ENCODE measurements at regions not wholly inside any gene's neighbourhood (a gene's known extent, or its start where the extent isn't known, plus 50 kb on each side); places are given as distances from the start of the nearest gene placed in this dataset.
"Not testable (repeated sequence)": the region's sequence is repeated elsewhere in the genome, so short reads cannot be mapped to it uniquely, and the experiment has no call there.

GRCh38 chr3:161600173-161600572 lies 103.6 kb downstream of the OTOL1 start:
- DNase-seq, result no peak

GRCh38 chr3:161602475-161602874 lies 105.9 kb downstream of the OTOL1 start:
- DNase-seq, result no peak

- no peak for DNase-seq
These were observed 106.3 kb downstream of the OTOL1 start for GRCh38 chr3:161602918-161603317.

GRCh38 chr3:161607056-161607455 lies 110.4 kb downstream of the OTOL1 start:
- no peak for DNase-seq

GRCh38 chr3:161619351-161619750 lies 122.7 kb downstream of the OTOL1 start:
- DNase-seq, result no peak

GRCh38 chr3:161630794-161631193 lies 134.2 kb downstream of the OTOL1 start:
- no peak for DNase-seq

GRCh38 chr3:161631536-161631935 lies 134.9 kb downstream of the OTOL1 start:
- DNase-seq, result no peak

GRCh38 chr3:161637559-161637958 lies 141.0 kb downstream of the OTOL1 start:
- no peak for DNase-seq

GRCh38 chr3:161639095-161639494 lies 142.5 kb downstream of the OTOL1 start:
- DNase-seq, result not testable (repeated sequence)

- no peak for DNase-seq
These were observed 143.6 kb downstream of the OTOL1 start for GRCh38 chr3:161640181-161640580.

- DNase-seq, result no peak
These were observed 144.7 kb downstream of the OTOL1 start for GRCh38 chr3:161641287-161641686.

GRCh38 chr3:161644891-161645635 lies 148.5 kb downstream of the OTOL1 start:
- peak in 12 of 56 donors; percentile 0 to 26 (median 6) for DNase-seq

GRCh38 chr3:161647936-161648470 lies 151.4 kb downstream of the OTOL1 start:
- no peak for DNase-seq

GRCh38 chr3:161649900-161650484 lies 153.4 kb downstream of the OTOL1 start:
- no peak for DNase-seq

GRCh38 chr3:161657786-161658185 lies 161.2 kb downstream of the OTOL1 start:
- no peak for DNase-seq

- no peak for DNase-seq
These were observed 174.5 kb downstream of the OTOL1 start for GRCh38 chr3:161671141-161671540.

- no peak for DNase-seq
These were observed 175.9 kb downstream of the OTOL1 start for GRCh38 chr3:161672478-161672877.

GRCh38 chr3:161673866-161674265 lies 177.3 kb downstream of the OTOL1 start:
- no peak for DNase-seq

- DNase-seq, result no peak
These were observed 177.8 kb downstream of the OTOL1 start for GRCh38 chr3:161674402-161674801.

GRCh38 chr3:161681831-161682230 lies 185.2 kb downstream of the OTOL1 start:
- not testable (repeated sequence) for DNase-seq

- DNase-seq, result no peak
These were observed 186.1 kb downstream of the OTOL1 start for GRCh38 chr3:161682715-161683114.

- DNase-seq, result no peak
These were observed 193.1 kb downstream of the OTOL1 start for GRCh38 chr3:161689584-161690298.

All from amygdala (tissue), 56 donors.